GM18519 (cell line): ENCODE measurements at regions not wholly inside any gene's neighbourhood (a gene's known extent, or its start where the extent isn't known, plus 50 kb on each side); places are given as distances from the start of the nearest gene placed in this dataset.
"Not testable (repeated sequence)": the region's sequence is repeated elsewhere in the genome, so short reads cannot be mapped to it uniquely, and the experiment has no call there.

ENCODE experiments used
- ATAC-seq: cut with Tn5 transposase; IDR thresholded peaks from one replicate; pipeline ENCODE4 v1.9.1; 2021; ENCODE audit warnings: mild to moderate bottlenecking, moderate library complexity; ENCODE audit not compliant: unreplicated experiment, low FRiP score

GRCh38 chr7:126179916-126180315 is 1072.8 kb downstream of the GRM8 start:
- no peak for ATAC-seq

- ATAC-seq: no peak
Measured at GRCh38 chr7:126178865-126179264, 1073.9 kb downstream of the GRM8 start.

- ATAC-seq: no peak
Measured at GRCh38 chr7:126177782-126178181, 1075.0 kb downstream of the GRM8 start.

- ATAC-seq: no peak
Measured at GRCh38 chr7:126166645-126167044, 1086.1 kb downstream of the GRM8 start.

GRCh38 chr7:126163647-126164046 is 1089.1 kb downstream of the GRM8 start:
- ATAC-seq: no peak

GRCh38 chr7:126157391-126157790 is 1095.3 kb downstream of the GRM8 start:
- ATAC-seq: no peak

- no peak for ATAC-seq
Measured at GRCh38 chr7:126150278-126150958, 1102.3 kb downstream of the GRM8 start.

GRCh38 chr7:126140858-126141466 is 1111.8 kb downstream of the GRM8 start:
- no peak for ATAC-seq

GRCh38 chr7:126119981-126120380 is 1132.8 kb downstream of the GRM8 start:
- no peak for ATAC-seq

GRCh38 chr7:126103582-126103981 is 1149.2 kb downstream of the GRM8 start:
- no peak for ATAC-seq

GRCh38 chr7:126083014-126083413 is 1153.4 kb upstream of the POT1 start:
- ATAC-seq: no peak

- ATAC-seq: peak; percentile 68
Measured at GRCh38 chr7:126079581-126079980, 1150.0 kb upstream of the POT1 start.

GRCh38 chr7:126079151-126079550 is 1149.5 kb upstream of the POT1 start:
- no peak for ATAC-seq

GRCh38 chr7:126065766-126066165 is 1136.1 kb upstream of the POT1 start:
- ATAC-seq: no peak

GRCh38 chr7:126057979-126058378 is 1128.4 kb upstream of the POT1 start:
- ATAC-seq: no peak

GRCh38 chr7:126056613-126057012 is 1127.0 kb upstream of the POT1 start:
- ATAC-seq: not testable (repeated sequence)

GRCh38 chr7:126052229-126052628 is 1122.6 kb upstream of the POT1 start:
- no peak for ATAC-seq

GRCh38 chr7:126044662-126045061 is 1115.0 kb upstream of the POT1 start:
- ATAC-seq: no peak

GRCh38 chr7:126041472-126041871 is 1111.8 kb upstream of the POT1 start:
- no peak for ATAC-seq

- ATAC-seq: no peak
Measured at GRCh38 chr7:126040114-126041045, 1110.8 kb upstream of the POT1 start.

- no peak for ATAC-seq
Measured at GRCh38 chr7:126026421-126027088, 1096.9 kb upstream of the POT1 start.
